Keratinocyte (primary cell): ENCODE measurements at regions not wholly inside any gene's neighbourhood (a gene's known extent, or its start where the extent isn't known, plus 50 kb on each side); places are given as distances from the start of the nearest gene placed in this dataset.

Source experiments
- DNase-seq: peaks from one replicate; pipeline ENCODE4 v3.0.0-alpha.2; 2011; ENCODE audit warnings: low read depth, missing footprints, low spot score
- FAIRE-seq: peaks from 2 replicates; lab custom pipeline; 2011; peaks lifted over from hg19 to GRCh38; lab: Jason Lieb, UNC
- H2AFZ ChIP-seq: 2 replicates; pipeline ENCODE4 v1.6.0; 2012; ENCODE audit warnings: low read length, control low read depth, inconsistent platforms; ENCODE audit not compliant: control insufficient read depth
- H3K27ac ChIP-seq: 2 replicates; pipeline ENCODE4 v1.5.1; 2011; ENCODE audit warnings: low read length; ENCODE audit not compliant: control insufficient read depth, insufficient read depth
- H3K27me3 ChIP-seq: 3 replicates; pipeline ENCODE4 v1.6.0; 2011; ENCODE audit warnings: low read length; ENCODE audit not compliant: control insufficient read depth, insufficient read depth; ENCODE audit errors: extremely low read depth
- H3K36me3 ChIP-seq, 2 experiments: 2 replicates in 1 of 2; 3 replicates in 1 of 2; pipeline ENCODE4 v1.5.1; 2011; ENCODE audit warnings: low read length in 2 of 2, mild to moderate bottlenecking in 1 of 2; ENCODE audit not compliant: control insufficient read depth in 2 of 2, insufficient read depth in 2 of 2; ENCODE audit errors: extremely low read depth in 1 of 2
- H3K4me1 ChIP-seq: 3 replicates; pipeline ENCODE4 v1.5.1; 2011; ENCODE audit warnings: low read length; ENCODE audit not compliant: control insufficient read depth, insufficient read depth; ENCODE audit errors: extremely low read depth
- H3K4me2 ChIP-seq: 3 replicates; pipeline ENCODE4 v1.6.0; 2011; ENCODE audit warnings: low read depth, low read length; ENCODE audit not compliant: control insufficient read depth, insufficient read depth; ENCODE audit errors: extremely low read depth
- H3K4me3 ChIP-seq, 3 experiments: fragments of 200-600 bp in 1 of 3; sonication (generic) in 1 of 3; 2 replicates in 2 of 3; 3 replicates in 1 of 3; pipeline ENCODE4 v1.5.1; 2011 to 2016; ENCODE audit warnings: low read length in 3 of 3, mild to moderate bottlenecking in 3 of 3, control low read depth in 2 of 3, inconsistent platforms in 1 of 3, low read depth in 1 of 3, mixed read lengths in 1 of 3, mixed run types in 1 of 3, moderate library complexity in 1 of 3; ENCODE audit not compliant: control insufficient read depth in 2 of 3, insufficient read depth in 2 of 3; ENCODE audit errors: extremely low read depth in 1 of 3
- H3K79me2 ChIP-seq: 2 replicates; pipeline ENCODE4 v1.6.0; 2012; ENCODE audit warnings: low read length; ENCODE audit not compliant: control insufficient read depth, insufficient read depth
- H3K9ac ChIP-seq: 3 replicates; pipeline ENCODE4 v1.6.0; 2011; ENCODE audit warnings: low read length; ENCODE audit not compliant: control insufficient read depth, insufficient read depth; ENCODE audit errors: extremely low read depth
- H3K9me1 ChIP-seq: 3 replicates; pipeline ENCODE4 v1.6.0; 2011; ENCODE audit warnings: low read length; ENCODE audit not compliant: control insufficient read depth, insufficient read depth; ENCODE audit errors: extremely low read depth
- H3K9me3 ChIP-seq: 2 replicates; pipeline ENCODE4 v1.5.1; 2012; ENCODE audit warnings: low read depth, low read length; ENCODE audit not compliant: control insufficient read depth
- H4K20me1 ChIP-seq: 3 replicates; pipeline ENCODE4 v1.6.0; 2011; ENCODE audit warnings: low read length; ENCODE audit not compliant: control insufficient read depth, insufficient read depth; ENCODE audit errors: extremely low read depth
- EZH2 ChIP-seq: IDR thresholded peaks from one replicate; pipeline ENCODE4 v1.6.1; 2012; ENCODE audit warnings: inconsistent platforms, mild to moderate bottlenecking, low read length, moderate library complexity
- dilution Hi-C: fragments of 300-500 bp; cut with MboI; formaldehyde crosslinking; loops from one replicate; pipeline ENCODE4 v1.7.0; 2020; ENCODE audit warnings: low sequenced_read_pairs; ENCODE audit not compliant: extremely low pct_ligation_motif_present
- TF ChIP-seq, protein P1 (sequence below), 3 experiments: IDR thresholded peaks in 1 of 3; conservative IDR thresholded peaks in 1 of 3; optimal IDR thresholded peaks in 1 of 3; 2 replicates in 2 of 3; 3 replicates in 1 of 3; pipeline versions ENCODE3 to v1.5.1; 2011; ENCODE audit warnings: low read length in 3 of 3, mild to moderate bottlenecking in 3 of 3, moderate library complexity in 2 of 3, control low read depth in 1 of 3, inconsistent platforms in 1 of 3; ENCODE audit not compliant: insufficient read depth in 2 of 3; ENCODE audit errors: extremely low read depth in 1 of 3

DNA sequence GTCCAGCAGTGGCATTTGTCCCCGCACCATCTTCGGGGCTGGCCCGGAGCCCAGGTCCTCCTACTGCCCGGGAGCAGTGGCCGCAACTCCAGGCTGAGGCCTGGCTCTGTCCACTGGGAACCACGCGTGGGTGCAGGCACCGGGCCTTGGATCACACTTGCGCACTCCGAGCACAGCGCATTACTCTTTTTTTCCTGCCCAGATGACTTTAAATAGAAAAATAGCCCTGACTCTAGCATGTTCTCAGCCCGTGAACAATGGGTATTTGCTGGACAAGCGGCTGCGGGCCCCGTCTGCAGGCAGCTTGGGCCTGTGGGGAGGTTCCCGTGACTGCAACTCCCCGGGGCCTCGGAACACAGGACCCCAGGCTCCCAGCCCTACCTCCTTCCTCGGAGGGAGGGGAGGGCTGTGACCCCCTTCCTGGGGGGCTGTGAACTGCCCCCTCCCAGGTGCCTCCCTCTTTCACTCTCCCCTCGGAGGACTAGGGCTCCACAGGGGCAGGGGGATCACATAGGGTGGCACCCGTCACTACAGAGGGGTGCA is 162.2 kb downstream of the TBXT start:
- no peaks in the 10 kb centered on the region for H3K9me3 ChIP-seq
- H3K4me1 ChIP-seq = no peaks in the 10 kb centered on the region
- H3K9ac ChIP-seq = no peak overlapping the region
- no peak overlapping the region for H2AFZ ChIP-seq
- no peak overlapping the region for H3K27ac ChIP-seq
- no peak for FAIRE-seq
- H3K9me1 ChIP-seq = no peaks in the 10 kb centered on the region
- no peak for TF ChIP-seq EZH2
- H3K27me3 ChIP-seq = peaks cover 32% of the 10 kb centered on the region
- dilution Hi-C loops = no loop called here
- H3K4me2 ChIP-seq = no peak overlapping the region
- H3K4me3 ChIP-seq = no peak overlapping the region
- no peaks in the 10 kb centered on the region for H3K36me3 ChIP-seq
- H4K20me1 ChIP-seq = no peaks in the 10 kb centered on the region
- no peak for DNase-seq
- no peaks in the 10 kb centered on the region for H3K79me2 ChIP-seq

DNA sequence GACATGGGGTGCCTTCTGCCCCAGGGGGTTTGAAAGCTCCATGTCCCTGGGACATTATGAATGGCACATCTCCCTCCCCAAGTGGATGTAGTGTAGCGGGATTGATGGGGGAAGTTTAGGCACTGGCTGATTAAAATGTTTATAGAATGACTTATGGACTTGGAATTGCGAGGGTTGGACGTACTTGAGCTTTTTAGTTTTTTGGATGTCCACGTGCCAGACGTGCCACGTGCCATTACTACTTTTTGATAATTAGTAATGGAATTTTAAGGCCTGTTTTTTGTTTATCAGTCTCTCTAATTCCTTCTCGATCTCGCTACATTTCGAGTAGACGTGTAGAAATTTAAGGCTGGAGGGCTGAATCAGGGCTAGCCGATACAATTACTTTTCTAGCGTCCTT is 162.8 kb downstream of the TBXT start:
- no peak overlapping the region for H3K4me2 ChIP-seq
- dilution Hi-C loops = no loop called here

More for the DNA sequence above, 162.8 kb downstream of the TBXT start:
- DNase-seq = no peak
- Histone ChIP-seq H3K9ac (no peak overlapping the region), H4K20me1 (no peaks in the 10 kb centered on the region), H3K27me3 (peaks cover 32% of the 10 kb centered on the region), H3K79me2 (no peaks in the 10 kb centered on the region), H2AFZ (no peak overlapping the region), H3K9me3 (no peaks in the 10 kb centered on the region), H3K36me3 (no peaks in the 10 kb centered on the region), H3K27ac (no peak overlapping the region), H3K9me1 (no peaks in the 10 kb centered on the region), H3K4me3 (no peak overlapping the region), H3K4me1 (no peaks in the 10 kb centered on the region)
- FAIRE-seq = no peak
- TF ChIP-seq EZH2 = no peak
- TF ChIP-seq, protein P1, sequence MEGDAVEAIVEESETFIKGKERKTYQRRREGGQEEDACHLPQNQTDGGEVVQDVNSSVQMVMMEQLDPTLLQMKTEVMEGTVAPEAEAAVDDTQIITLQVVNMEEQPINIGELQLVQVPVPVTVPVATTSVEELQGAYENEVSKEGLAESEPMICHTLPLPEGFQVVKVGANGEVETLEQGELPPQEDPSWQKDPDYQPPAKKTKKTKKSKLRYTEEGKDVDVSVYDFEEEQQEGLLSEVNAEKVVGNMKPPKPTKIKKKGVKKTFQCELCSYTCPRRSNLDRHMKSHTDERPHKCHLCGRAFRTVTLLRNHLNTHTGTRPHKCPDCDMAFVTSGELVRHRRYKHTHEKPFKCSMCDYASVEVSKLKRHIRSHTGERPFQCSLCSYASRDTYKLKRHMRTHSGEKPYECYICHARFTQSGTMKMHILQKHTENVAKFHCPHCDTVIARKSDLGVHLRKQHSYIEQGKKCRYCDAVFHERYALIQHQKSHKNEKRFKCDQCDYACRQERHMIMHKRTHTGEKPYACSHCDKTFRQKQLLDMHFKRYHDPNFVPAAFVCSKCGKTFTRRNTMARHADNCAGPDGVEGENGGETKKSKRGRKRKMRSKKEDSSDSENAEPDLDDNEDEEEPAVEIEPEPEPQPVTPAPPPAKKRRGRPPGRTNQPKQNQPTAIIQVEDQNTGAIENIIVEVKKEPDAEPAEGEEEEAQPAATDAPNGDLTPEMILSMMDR (optimal IDR thresholded peaks at IDR 0.05 in 1 of 3, IDR thresholded peaks at IDR 0.05 in 1 of 3, conservative IDR thresholded peaks at IDR 0.05 in 1 of 3; ENCODE audit: extremely low read depth in 1 of 3, insufficient read depth in 2 of 3, low read length in 3 of 3) = no peak
